ENCODE measurements at regions not wholly inside any gene's neighbourhood (a gene's known extent, or its start where the extent isn't known, plus 50 kb on each side); places are given as distances from the start of the nearest gene placed in this dataset.

DNA sequence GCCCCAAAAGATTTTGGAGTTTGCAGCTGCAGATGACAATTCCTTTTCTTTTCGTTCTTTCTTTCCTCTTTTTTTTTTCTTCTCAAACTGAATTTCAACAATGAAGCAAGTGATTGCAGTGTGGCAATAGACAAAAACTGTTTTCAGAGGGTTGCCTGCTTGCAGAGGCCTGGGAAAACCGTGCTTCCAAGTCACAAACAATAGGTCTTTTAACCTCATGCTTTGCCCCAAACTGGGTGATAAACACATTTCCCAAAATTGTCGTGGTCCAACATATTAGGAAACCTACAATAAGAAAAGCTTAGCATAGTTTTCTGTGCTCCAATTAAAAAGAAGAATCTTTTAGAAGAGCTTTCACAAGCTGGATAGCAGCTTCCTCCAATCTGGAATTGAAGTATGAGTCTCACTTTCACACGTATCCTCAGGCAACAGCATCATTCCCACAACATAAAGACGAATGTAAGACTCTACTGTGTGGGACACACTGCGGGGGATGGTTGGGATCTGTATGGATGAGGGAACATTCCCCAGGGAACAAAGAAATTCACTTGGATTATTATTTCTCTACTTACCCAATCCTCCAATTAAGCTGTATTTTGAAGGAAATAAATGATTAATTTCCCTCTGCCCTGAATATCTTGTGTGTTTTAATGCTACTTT is 656.1 kb downstream of the RNF144A start:
- TF ChIP-seq, protein P1, sequence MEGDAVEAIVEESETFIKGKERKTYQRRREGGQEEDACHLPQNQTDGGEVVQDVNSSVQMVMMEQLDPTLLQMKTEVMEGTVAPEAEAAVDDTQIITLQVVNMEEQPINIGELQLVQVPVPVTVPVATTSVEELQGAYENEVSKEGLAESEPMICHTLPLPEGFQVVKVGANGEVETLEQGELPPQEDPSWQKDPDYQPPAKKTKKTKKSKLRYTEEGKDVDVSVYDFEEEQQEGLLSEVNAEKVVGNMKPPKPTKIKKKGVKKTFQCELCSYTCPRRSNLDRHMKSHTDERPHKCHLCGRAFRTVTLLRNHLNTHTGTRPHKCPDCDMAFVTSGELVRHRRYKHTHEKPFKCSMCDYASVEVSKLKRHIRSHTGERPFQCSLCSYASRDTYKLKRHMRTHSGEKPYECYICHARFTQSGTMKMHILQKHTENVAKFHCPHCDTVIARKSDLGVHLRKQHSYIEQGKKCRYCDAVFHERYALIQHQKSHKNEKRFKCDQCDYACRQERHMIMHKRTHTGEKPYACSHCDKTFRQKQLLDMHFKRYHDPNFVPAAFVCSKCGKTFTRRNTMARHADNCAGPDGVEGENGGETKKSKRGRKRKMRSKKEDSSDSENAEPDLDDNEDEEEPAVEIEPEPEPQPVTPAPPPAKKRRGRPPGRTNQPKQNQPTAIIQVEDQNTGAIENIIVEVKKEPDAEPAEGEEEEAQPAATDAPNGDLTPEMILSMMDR (IDR thresholded peaks at IDR 0.05; ENCODE audit: low read depth, low read length) = no peak
- no peak for TF ChIP-seq MYC (IDR thresholded peaks at IDR 0.05; ENCODE audit: low read depth, low read length)

Measured in NB4 (cell line).